Gastrocnemius medialis (tissue), 4 donors: ENCODE measurements at regions not wholly inside any gene's neighbourhood (a gene's known extent, or its start where the extent isn't known, plus 50 kb on each side); places are given as distances from the start of the nearest gene placed in this dataset.
"Not testable (repeated sequence)": the region's sequence is repeated elsewhere in the genome, so short reads cannot be mapped to it uniquely, and the experiment has no call there.

Experiments
- CTCF ChIP-seq, 5 experiments: fragments of 450-650 bp in 3 of 5; fragments of 200-600 bp in 2 of 5; sonication (generic) in 2 of 5; IDR thresholded peaks in 4 of 5; conservative IDR thresholded peaks in 1 of 5; 1 replicate in 4 of 5; 2 replicates in 1 of 5; pipeline ENCODE4 v1.5.1; 2016 to 2019; ENCODE audit warnings: antibody characterized with exemption in 5 of 5, mild to moderate bottlenecking in 3 of 5, moderate library complexity in 3 of 5
- POLR2A ChIP-seq, 2 donors: fragments of 450-650 bp; IDR thresholded peaks; one replicate each; pipeline ENCODE4 v1.6.1; 2017; ENCODE audit warnings: antibody characterized with exemption in 2 of 2, mild to moderate bottlenecking in 2 of 2, moderate library complexity in 2 of 2

- not testable (repeated sequence) for TF ChIP-seq CTCF (IDR thresholded peaks at IDR 0.05 in 4 of 5, conservative IDR thresholded peaks at IDR 0.05 in 1 of 5); POLR2A (IDR thresholded peaks at IDR 0.05)
These were observed 132.8 kb upstream of the STARD13 start for GRCh38 chr13:33418224-33418953.
